ENCODE measurements at regions not wholly inside any gene's neighbourhood (a gene's known extent, or its start where the extent isn't known, plus 50 kb on each side); places are given as distances from the start of the nearest gene placed in this dataset.

GRCh38 chr10:6863381-6863780 lies 283.3 kb upstream of the PRKCQ start:
- no peak for DNase-seq (ENCODE audit: low read depth)

GRCh38 chr10:6850452-6850851 lies 270.4 kb upstream of the PRKCQ start:
- H3K4me3 ChIP-seq (ENCODE audit: low read depth, low read length): no peak overlapping the region
- TF ChIP-seq MYC (IDR thresholded peaks at IDR 0.05; ENCODE audit: low read depth, low read length): no peak
- TF ChIP-seq, protein P1, sequence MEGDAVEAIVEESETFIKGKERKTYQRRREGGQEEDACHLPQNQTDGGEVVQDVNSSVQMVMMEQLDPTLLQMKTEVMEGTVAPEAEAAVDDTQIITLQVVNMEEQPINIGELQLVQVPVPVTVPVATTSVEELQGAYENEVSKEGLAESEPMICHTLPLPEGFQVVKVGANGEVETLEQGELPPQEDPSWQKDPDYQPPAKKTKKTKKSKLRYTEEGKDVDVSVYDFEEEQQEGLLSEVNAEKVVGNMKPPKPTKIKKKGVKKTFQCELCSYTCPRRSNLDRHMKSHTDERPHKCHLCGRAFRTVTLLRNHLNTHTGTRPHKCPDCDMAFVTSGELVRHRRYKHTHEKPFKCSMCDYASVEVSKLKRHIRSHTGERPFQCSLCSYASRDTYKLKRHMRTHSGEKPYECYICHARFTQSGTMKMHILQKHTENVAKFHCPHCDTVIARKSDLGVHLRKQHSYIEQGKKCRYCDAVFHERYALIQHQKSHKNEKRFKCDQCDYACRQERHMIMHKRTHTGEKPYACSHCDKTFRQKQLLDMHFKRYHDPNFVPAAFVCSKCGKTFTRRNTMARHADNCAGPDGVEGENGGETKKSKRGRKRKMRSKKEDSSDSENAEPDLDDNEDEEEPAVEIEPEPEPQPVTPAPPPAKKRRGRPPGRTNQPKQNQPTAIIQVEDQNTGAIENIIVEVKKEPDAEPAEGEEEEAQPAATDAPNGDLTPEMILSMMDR (IDR thresholded peaks at IDR 0.05; ENCODE audit: low read depth, low read length): no peak
- no peak for TF ChIP-seq POLR2A (IDR thresholded peaks at IDR 0.05; ENCODE audit: extremely low read depth, insufficient read length)
- no peak for TF ChIP-seq MAX (IDR thresholded peaks at IDR 0.05; ENCODE audit: low read depth, low read length)

More at GRCh38 chr10:6863381-6863780, 283.3 kb upstream of the PRKCQ start:
- H3K4me3 ChIP-seq (ENCODE audit: low read depth, low read length): no peak overlapping the region
- no peak for TF ChIP-seq POLR2A (IDR thresholded peaks at IDR 0.05; ENCODE audit: extremely low read depth, insufficient read length)
- no peak for TF ChIP-seq MAX (IDR thresholded peaks at IDR 0.05; ENCODE audit: low read depth, low read length)
- no peak for TF ChIP-seq MYC (IDR thresholded peaks at IDR 0.05; ENCODE audit: low read depth, low read length)
- TF ChIP-seq, protein P1 (IDR thresholded peaks at IDR 0.05; ENCODE audit: low read depth, low read length): no peak

GRCh38 chr10:6847561-6847960 lies 267.5 kb upstream of the PRKCQ start:
- no peak overlapping the region for H3K4me3 ChIP-seq (ENCODE audit: low read depth, low read length)
- TF ChIP-seq MAX (IDR thresholded peaks at IDR 0.05; ENCODE audit: low read depth, low read length) (no peak), MYC (IDR thresholded peaks at IDR 0.05; ENCODE audit: low read depth, low read length) (no peak), POLR2A (IDR thresholded peaks at IDR 0.05; ENCODE audit: extremely low read depth, insufficient read length) (no peak)
- TF ChIP-seq, protein P1 (IDR thresholded peaks at IDR 0.05; ENCODE audit: low read depth, low read length): no peak
- DNase-seq (ENCODE audit: low read depth): no peak

More at GRCh38 chr10:6850452-6850851, 270.4 kb upstream of the PRKCQ start:
- no peak for DNase-seq (ENCODE audit: low read depth)

GRCh38 chr10:6843894-6844650 lies 264.0 kb upstream of the PRKCQ start:
- peak; percentile 54 for DNase-seq (ENCODE audit: low read depth)
- no peak overlapping the region for H3K4me3 ChIP-seq (ENCODE audit: low read depth, low read length)
- TF ChIP-seq, protein P1 (IDR thresholded peaks at IDR 0.05; ENCODE audit: low read depth, low read length): no peak
- no peak for TF ChIP-seq MYC (IDR thresholded peaks at IDR 0.05; ENCODE audit: low read depth, low read length)
- TF ChIP-seq MAX (IDR thresholded peaks at IDR 0.05; ENCODE audit: low read depth, low read length): 0 out of 2 replicates have a peak, but pooled peaks have one; percentile 6
- no peak for TF ChIP-seq POLR2A (IDR thresholded peaks at IDR 0.05; ENCODE audit: extremely low read depth, insufficient read length)

DNA sequence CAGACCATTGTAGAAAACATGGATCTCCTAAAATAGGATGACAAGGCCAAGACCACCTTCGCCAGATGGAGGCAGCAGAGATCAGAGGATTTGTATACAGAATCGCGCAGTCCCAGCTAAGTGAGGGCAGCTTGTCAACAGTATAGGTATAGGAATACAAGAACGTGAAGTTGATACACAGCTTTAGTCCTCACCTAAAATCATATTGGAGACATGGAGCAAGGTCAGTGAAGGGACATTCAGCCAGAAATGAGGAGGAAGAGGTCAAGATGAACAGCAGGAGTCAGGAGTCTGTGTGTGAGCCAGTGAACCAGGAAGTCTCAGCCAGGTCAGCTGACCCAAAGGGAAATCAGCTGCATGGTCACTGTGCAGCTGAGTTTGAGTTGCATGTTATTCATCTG lies 263.4 kb upstream of the PRKCQ start:
- TF ChIP-seq, protein P1 (IDR thresholded peaks at IDR 0.05; ENCODE audit: low read depth, low read length): peak; percentile 37
- TF ChIP-seq MYC (IDR thresholded peaks at IDR 0.05; ENCODE audit: low read depth, low read length): no peak
- peak; percentile 65 for DNase-seq (ENCODE audit: low read depth)
- H3K4me3 ChIP-seq (ENCODE audit: low read depth, low read length): no peak overlapping the region

Measured in NB4 (cell line).